ENCODE measurements at regions not wholly inside any gene's neighbourhood (a gene's known extent, or its start where the extent isn't known, plus 50 kb on each side); places are given as distances from the start of the nearest gene placed in this dataset.

DNA sequence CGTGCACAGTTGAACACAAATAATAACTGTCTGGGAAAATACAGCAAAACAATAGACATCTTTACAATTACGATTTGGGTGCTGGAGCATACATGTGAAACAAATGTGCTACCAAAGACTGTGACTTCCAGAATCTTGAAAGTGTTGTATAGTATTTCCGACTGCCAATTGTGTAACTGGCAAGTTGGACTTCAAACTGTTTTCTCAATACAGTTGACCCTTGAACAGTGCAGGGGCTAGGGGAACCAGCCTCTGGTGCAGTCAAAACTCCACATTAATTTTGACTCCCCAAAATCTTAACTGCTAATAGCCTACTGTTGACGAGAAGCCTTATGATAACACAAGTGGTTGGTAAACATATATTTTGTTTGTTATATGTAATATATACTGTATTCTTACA lies 904.2 kb downstream of the EPHA3 start:
- no peak for TF ChIP-seq SUZ12 (IDR thresholded peaks at IDR 0.05; ENCODE audit: low read length)
- TF ChIP-seq, protein P1, sequence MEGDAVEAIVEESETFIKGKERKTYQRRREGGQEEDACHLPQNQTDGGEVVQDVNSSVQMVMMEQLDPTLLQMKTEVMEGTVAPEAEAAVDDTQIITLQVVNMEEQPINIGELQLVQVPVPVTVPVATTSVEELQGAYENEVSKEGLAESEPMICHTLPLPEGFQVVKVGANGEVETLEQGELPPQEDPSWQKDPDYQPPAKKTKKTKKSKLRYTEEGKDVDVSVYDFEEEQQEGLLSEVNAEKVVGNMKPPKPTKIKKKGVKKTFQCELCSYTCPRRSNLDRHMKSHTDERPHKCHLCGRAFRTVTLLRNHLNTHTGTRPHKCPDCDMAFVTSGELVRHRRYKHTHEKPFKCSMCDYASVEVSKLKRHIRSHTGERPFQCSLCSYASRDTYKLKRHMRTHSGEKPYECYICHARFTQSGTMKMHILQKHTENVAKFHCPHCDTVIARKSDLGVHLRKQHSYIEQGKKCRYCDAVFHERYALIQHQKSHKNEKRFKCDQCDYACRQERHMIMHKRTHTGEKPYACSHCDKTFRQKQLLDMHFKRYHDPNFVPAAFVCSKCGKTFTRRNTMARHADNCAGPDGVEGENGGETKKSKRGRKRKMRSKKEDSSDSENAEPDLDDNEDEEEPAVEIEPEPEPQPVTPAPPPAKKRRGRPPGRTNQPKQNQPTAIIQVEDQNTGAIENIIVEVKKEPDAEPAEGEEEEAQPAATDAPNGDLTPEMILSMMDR (IDR thresholded peaks at IDR 0.05; ENCODE audit: control extremely low read depth in 1 of 3, insufficient read depth in 1 of 3, low read depth in 1 of 3, low read length in 3 of 3): no peak
- no peak for TF ChIP-seq JUN (IDR thresholded peaks at IDR 0.05; ENCODE audit: low read depth, low read length)
- TF ChIP-seq POLR2AphosphoS5 (IDR thresholded peaks at IDR 0.05; ENCODE audit: low read depth, low read length): no peak
- TF ChIP-seq EZH2 (IDR thresholded peaks at IDR 0.05; ENCODE audit: low read depth, low read length, severe bottlenecking): no peak
- TF ChIP-seq RBBP5 (IDR thresholded peaks at IDR 0.05; ENCODE audit: borderline replicate concordance, low read depth, low read length): no peak
- no peak for TF ChIP-seq BRCA1 (IDR thresholded peaks at IDR 0.05; ENCODE audit: low read depth, low read length)
- no peak for TF ChIP-seq EP300 (IDR thresholded peaks at IDR 0.05; ENCODE audit: borderline replicate concordance in 1 of 2, low read depth in 2 of 2, low read length in 2 of 2)
- no peak for TF ChIP-seq RXRA (IDR thresholded peaks at IDR 0.05; ENCODE audit: insufficient read depth, low read depth, low read length)
- no peak for TF ChIP-seq EGR1 (IDR thresholded peaks at IDR 0.05; ENCODE audit: borderline replicate concordance, low read depth, low read length)
- TF ChIP-seq RFX5 (IDR thresholded peaks at IDR 0.05; ENCODE audit: borderline replicate concordance, low read depth, low read length): no peak

Measured in H1 (cell line).